SK-N-SH (cell line): ENCODE measurements at regions not wholly inside any gene's neighbourhood (a gene's known extent, or its start where the extent isn't known, plus 50 kb on each side); places are given as distances from the start of the nearest gene placed in this dataset.

Source experiments
- CHD2 ChIP-seq: fragments of 150-350 bp; IDR thresholded peaks from 2 replicates; pipeline ENCODE4 v1.6.1; 2018; ENCODE audit warnings: low read length; ENCODE audit not compliant: partially characterized antibody
- CTCF ChIP-seq: fragments of 200-600 bp; sonication (generic); IDR thresholded peaks from 2 replicates; pipeline ENCODE4 v1.6.1; 2017; ENCODE audit warnings: antibody characterized with exemption, mild to moderate bottlenecking, moderate library complexity
- EP300 ChIP-seq, 2 experiments: IDR thresholded peaks; 2 replicates each; pipeline versions ENCODE4 v1.4.0 to v1.6.1; 2012; ENCODE audit warnings: borderline replicate concordance in 1 of 2, low read depth in 1 of 2, low read length in 1 of 2
- JUND ChIP-seq: IDR thresholded peaks from 2 replicates; pipeline ENCODE4 v1.4.0; 2012
- MXI1 ChIP-seq: IDR thresholded peaks from 2 replicates; pipeline ENCODE4 v1.6.1; 2012; ENCODE audit warnings: mild to moderate bottlenecking, low read depth, low read length, improper control_type of control experiment
- POLR2AphosphoS5 ChIP-seq: IDR thresholded peaks from 2 replicates; pipeline ENCODE4 v1.6.1; 2012; ENCODE audit warnings: low read depth, low read length
- REST ChIP-seq: IDR thresholded peaks from 2 replicates; pipeline ENCODE4 v1.6.1; 2012; ENCODE audit warnings: mild to moderate bottlenecking, low read depth, low read length, moderate library complexity
- RFX5 ChIP-seq: IDR thresholded peaks from 2 replicates; pipeline ENCODE4 v1.6.1; 2012; ENCODE audit warnings: mild to moderate bottlenecking, improper control_type of control experiment, low read length
- SIN3A ChIP-seq: IDR thresholded peaks from 2 replicates; pipeline ENCODE4 v1.6.1; 2012; ENCODE audit warnings: low read depth, mild to moderate bottlenecking, low read length, moderate library complexity, borderline replicate concordance
- TAF1 ChIP-seq: IDR thresholded peaks from 2 replicates; pipeline ENCODE4 v1.6.1; 2012; ENCODE audit warnings: low read depth, mild to moderate bottlenecking, low read length, moderate library complexity, borderline replicate concordance
- TEAD4 ChIP-seq: IDR thresholded peaks from 2 replicates; pipeline ENCODE4 v1.4.0; 2012; ENCODE audit warnings: mild to moderate bottlenecking, borderline replicate concordance; ENCODE audit not compliant: insufficient read depth
- USF1 ChIP-seq: IDR thresholded peaks from 2 replicates; pipeline ENCODE4 v1.4.0; 2012; ENCODE audit warnings: low read depth, borderline replicate concordance
- USF2 ChIP-seq: fragments of 150-350 bp; IDR thresholded peaks from 2 replicates; pipeline ENCODE4 v1.6.1; 2017; ENCODE audit warnings: antibody characterized with exemption, low read length, low read depth, borderline replicate concordance
- YY1 ChIP-seq: IDR thresholded peaks from 2 replicates; pipeline ENCODE4 v1.4.0; 2012; ENCODE audit warnings: low read depth, mild to moderate bottlenecking

GRCh38 chr10:130396044-130396443 is 259.9 kb downstream of the GLRX3 start:
- TF ChIP-seq POLR2AphosphoS5 (no peak), CHD2 (no peak), SIN3A (no peak), CTCF (no peak), REST (no peak), RFX5 (no peak), USF1 (no peak), USF2 (no peak), EP300 (IDR thresholded peaks at IDR 0.05; ENCODE audit: borderline replicate concordance in 1 of 2, low read depth in 1 of 2, low read length in 1 of 2) (no peak), YY1 (no peak), TEAD4 (no peak), TAF1 (no peak), JUND (no peak), MXI1 (no peak)
